HepG2 (cell line): ENCODE measurements at regions not wholly inside any gene's neighbourhood (a gene's known extent, or its start where the extent isn't known, plus 50 kb on each side); places are given as distances from the start of the nearest gene placed in this dataset.

Source experiments
- ARNTL ChIP-seq: sonication (generic); formaldehyde crosslinking; IDR thresholded peaks from 2 replicates; pipeline ENCODE4 v1.4.0; 2020; ENCODE audit warnings: mild to moderate bottlenecking, missing genetic modification reagents
- DNMT3B ChIP-seq: conservative IDR thresholded peaks from 2 replicates; pipeline ENCODE4 v1.6.1; 2016; ENCODE audit warnings: missing biosample characterization, control low read depth
- EHMT2 ChIP-seq: fragments of 200-600 bp; sonication (generic); IDR thresholded peaks from 2 replicates; pipeline ENCODE4 v1.7.0; 2017; ENCODE audit warnings: antibody characterized with exemption, low read depth, low read length, borderline replicate concordance
- IRX3 ChIP-seq: sonication (generic); formaldehyde crosslinking; IDR thresholded peaks from 2 replicates; pipeline ENCODE4 v1.8.1; 2023; ENCODE audit warnings: mild to moderate bottlenecking, low read depth, missing genetic modification reagents, borderline replicate concordance
- PCBP1 ChIP-seq: fragments of 200-400 bp; formaldehyde crosslinking; IDR thresholded peaks from 2 replicates; pipeline ENCODE4 v1.6.1; 2017; ENCODE audit warnings: mild to moderate bottlenecking, low read depth, low read length, borderline replicate concordance
- SMAD3 ChIP-seq: sonication (generic); formaldehyde crosslinking; IDR thresholded peaks from 2 replicates; pipeline ENCODE4 v1.4.0; 2020; ENCODE audit warnings: missing genetic modification reagents
- SP4 ChIP-seq: sonication (generic); formaldehyde crosslinking; IDR thresholded peaks from 2 replicates; pipeline ENCODE4 v1.8.1; 2023; ENCODE audit warnings: mild to moderate bottlenecking, missing genetic modification reagents
- SP5 ChIP-seq: IDR thresholded peaks from 2 replicates; pipeline ENCODE4 v1.6.1; 2016; ENCODE audit warnings: low read depth, borderline replicate concordance
- YY1 ChIP-seq: IDR thresholded peaks from 2 replicates; pipeline ENCODE4 v1.6.1; 2011; ENCODE audit warnings: low read length, low read depth, moderate library complexity, mild to moderate bottlenecking; ENCODE audit not compliant: insufficient read depth, insufficient replicate concordance
- ZBTB1 ChIP-seq: sonication (generic); formaldehyde crosslinking; IDR thresholded peaks from 2 replicates; pipeline ENCODE4 v1.4.0; 2020; ENCODE audit warnings: missing genetic modification reagents, borderline replicate concordance
- TF ChIP-seq, protein P1 (sequence below): IDR thresholded peaks from 2 replicates; pipeline ENCODE4 v1.6.1; 2016; ENCODE audit warnings: missing compliant biosample characterization, missing genetic modification reagents, borderline replicate concordance
- TF ChIP-seq, protein P2 (sequence below): sonication (generic); formaldehyde crosslinking; conservative IDR thresholded peaks from 2 replicates; pipeline ENCODE4 v1.8.1; 2023; ENCODE audit warnings: missing genetic modification reagents
- TF ChIP-seq, protein P3 (sequence below): sonication (generic); formaldehyde crosslinking; IDR thresholded peaks from 2 replicates; pipeline ENCODE4 v1.4.0; 2020; ENCODE audit warnings: missing genetic modification reagents
- TF ChIP-seq, protein P4 (sequence below): sonication (generic); formaldehyde crosslinking; IDR thresholded peaks from 2 replicates; pipeline ENCODE4 v1.4.0; 2020; ENCODE audit warnings: missing genetic modification reagents, borderline replicate concordance
- TF ChIP-seq, protein P5 (sequence below): sonication (generic); formaldehyde crosslinking; IDR thresholded peaks from 2 replicates; pipeline ENCODE4 v1.5.0; 2020; ENCODE audit warnings: mild to moderate bottlenecking, missing genetic modification reagents, borderline replicate concordance

DNA sequence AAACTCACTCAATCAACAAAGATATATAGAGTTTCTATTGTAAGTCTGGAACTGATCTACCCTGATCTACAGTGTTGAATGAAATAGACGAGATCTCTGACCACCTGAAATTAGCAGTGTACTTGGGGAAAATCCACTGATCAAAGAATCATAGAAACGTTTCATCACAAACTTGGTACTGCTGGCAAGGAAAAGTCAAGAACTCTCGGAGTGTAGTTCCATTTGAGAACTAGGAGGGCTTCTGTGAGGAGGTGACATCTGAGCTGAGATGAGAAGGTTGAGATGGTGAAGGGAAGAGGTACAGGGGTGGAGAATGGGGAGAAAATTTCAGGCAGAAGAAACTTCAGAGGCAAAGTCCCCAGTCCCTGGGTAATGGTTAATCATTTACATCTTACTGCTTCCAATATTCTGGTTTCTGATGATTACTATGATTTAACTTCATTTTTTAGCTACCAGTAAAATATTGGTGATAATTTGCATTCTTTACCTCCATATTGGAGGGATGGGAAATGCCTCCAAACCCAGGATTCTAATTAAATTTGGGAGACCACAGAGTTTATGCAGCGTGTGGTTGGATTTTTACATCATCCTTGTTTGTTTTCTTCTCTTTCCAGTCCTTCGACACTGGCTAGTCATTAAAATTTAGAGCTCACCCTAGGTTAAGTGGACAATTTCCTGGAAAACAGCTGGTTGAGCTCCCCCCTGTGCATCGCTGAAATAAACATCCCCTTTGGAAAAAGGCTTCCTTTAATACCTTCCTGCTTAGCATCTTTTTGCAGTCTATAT, 191.9 kb downstream of the BCAS1 start (continued):
- TF ChIP-seq, protein P1, sequence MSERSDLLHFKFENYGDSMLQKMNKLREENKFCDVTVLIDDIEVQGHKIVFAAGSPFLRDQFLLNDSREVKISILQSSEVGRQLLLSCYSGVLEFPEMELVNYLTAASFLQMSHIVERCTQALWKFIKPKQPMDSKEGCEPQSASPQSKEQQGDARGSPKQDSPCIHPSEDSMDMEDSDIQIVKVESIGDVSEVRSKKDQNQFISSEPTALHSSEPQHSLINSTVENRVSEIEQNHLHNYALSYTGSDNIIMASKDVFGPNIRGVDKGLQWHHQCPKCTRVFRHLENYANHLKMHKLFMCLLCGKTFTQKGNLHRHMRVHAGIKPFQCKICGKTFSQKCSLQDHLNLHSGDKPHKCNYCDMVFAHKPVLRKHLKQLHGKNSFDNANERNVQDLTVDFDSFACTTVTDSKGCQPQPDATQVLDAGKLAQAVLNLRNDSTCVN (CRISPR knock-in tag) = no peak
- TF ChIP-seq IRX3 (CRISPR knock-in tag) = no peak
- no peak for TF ChIP-seq EHMT2
- TF ChIP-seq, protein P2, sequence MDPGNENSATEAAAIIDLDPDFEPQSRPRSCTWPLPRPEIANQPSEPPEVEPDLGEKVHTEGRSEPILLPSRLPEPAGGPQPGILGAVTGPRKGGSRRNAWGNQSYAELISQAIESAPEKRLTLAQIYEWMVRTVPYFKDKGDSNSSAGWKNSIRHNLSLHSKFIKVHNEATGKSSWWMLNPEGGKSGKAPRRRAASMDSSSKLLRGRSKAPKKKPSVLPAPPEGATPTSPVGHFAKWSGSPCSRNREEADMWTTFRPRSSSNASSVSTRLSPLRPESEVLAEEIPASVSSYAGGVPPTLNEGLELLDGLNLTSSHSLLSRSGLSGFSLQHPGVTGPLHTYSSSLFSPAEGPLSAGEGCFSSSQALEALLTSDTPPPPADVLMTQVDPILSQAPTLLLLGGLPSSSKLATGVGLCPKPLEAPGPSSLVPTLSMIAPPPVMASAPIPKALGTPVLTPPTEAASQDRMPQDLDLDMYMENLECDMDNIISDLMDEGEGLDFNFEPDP (CRISPR knock-in tag) = no peak
- TF ChIP-seq, protein P3, sequence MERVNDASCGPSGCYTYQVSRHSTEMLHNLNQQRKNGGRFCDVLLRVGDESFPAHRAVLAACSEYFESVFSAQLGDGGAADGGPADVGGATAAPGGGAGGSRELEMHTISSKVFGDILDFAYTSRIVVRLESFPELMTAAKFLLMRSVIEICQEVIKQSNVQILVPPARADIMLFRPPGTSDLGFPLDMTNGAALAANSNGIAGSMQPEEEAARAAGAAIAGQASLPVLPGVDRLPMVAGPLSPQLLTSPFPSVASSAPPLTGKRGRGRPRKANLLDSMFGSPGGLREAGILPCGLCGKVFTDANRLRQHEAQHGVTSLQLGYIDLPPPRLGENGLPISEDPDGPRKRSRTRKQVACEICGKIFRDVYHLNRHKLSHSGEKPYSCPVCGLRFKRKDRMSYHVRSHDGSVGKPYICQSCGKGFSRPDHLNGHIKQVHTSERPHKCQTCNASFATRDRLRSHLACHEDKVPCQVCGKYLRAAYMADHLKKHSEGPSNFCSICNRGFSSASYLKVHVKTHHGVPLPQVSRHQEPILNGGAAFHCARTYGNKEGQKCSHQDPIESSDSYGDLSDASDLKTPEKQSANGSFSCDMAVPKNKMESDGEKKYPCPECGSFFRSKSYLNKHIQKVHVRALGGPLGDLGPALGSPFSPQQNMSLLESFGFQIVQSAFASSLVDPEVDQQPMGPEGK (CRISPR knock-in tag) = no peak
- TF ChIP-seq SMAD3 = 0 out of 2 replicates have a peak, but pooled peaks have one; percentile 28
- no peak for TF ChIP-seq YY1
- no peak for TF ChIP-seq DNMT3B (CRISPR knock-in tag)
- 0 out of 2 replicates have a peak, but pooled peaks have one; percentile 29 for TF ChIP-seq ARNTL (CRISPR knock-in tag)
- TF ChIP-seq PCBP1 = no peak
- TF ChIP-seq, protein P4, sequence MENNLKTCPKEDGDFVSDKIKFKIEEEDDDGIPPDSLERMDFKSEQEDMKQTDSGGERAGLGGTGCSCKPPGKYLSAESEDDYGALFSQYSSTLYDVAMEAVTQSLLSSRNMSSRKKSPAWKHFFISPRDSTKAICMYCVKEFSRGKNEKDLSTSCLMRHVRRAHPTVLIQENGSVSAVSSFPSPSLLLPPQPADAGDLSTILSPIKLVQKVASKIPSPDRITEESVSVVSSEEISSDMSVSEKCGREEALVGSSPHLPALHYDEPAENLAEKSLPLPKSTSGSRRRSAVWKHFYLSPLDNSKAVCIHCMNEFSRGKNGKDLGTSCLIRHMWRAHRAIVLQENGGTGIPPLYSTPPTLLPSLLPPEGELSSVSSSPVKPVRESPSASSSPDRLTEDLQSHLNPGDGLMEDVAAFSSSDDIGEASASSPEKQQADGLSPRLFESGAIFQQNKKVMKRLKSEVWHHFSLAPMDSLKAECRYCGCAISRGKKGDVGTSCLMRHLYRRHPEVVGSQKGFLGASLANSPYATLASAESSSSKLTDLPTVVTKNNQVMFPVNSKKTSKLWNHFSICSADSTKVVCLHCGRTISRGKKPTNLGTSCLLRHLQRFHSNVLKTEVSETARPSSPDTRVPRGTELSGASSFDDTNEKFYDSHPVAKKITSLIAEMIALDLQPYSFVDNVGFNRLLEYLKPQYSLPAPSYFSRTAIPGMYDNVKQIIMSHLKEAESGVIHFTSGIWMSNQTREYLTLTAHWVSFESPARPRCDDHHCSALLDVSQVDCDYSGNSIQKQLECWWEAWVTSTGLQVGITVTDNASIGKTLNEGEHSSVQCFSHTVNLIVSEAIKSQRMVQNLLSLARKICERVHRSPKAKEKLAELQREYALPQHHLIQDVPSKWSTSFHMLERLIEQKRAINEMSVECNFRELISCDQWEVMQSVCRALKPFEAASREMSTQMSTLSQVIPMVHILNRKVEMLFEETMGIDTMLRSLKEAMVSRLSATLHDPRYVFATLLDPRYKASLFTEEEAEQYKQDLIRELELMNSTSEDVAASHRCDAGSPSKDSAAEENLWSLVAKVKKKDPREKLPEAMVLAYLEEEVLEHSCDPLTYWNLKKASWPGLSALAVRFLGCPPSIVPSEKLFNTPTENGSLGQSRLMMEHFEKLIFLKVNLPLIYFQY = no peak
- TF ChIP-seq, protein P5, sequence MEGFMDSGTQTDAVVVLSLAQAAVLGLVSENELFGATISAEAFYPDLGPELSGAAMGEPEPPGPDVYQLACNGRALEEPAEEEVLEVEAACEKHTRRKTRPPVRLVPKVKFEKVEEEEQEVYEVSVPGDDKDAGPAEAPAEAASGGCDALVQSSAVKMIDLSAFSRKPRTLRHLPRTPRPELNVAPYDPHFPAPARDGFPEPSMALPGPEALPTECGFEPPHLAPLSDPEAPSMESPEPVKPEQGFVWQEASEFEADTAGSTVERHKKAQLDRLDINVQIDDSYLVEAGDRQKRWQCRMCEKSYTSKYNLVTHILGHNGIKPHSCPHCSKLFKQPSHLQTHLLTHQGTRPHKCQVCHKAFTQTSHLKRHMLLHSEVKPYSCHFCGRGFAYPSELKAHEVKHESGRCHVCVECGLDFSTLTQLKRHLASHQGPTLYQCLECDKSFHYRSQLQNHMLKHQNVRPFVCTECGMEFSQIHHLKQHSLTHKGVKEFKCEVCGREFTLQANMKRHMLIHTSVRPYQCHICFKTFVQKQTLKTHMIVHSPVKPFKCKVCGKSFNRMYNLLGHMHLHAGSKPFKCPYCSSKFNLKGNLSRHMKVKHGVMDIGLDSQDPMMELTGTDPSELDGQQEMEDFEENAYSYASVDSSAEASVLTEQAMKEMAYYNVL (CRISPR knock-in tag) = no peak
- TF ChIP-seq SP4 (CRISPR knock-in tag) = no peak
- no peak for TF ChIP-seq ZBTB1 (CRISPR knock-in tag)
- TF ChIP-seq SP5 (CRISPR knock-in tag) = no peak
